NB4 (cell line): ENCODE measurements at regions not wholly inside any gene's neighbourhood (a gene's known extent, or its start where the extent isn't known, plus 50 kb on each side); places are given as distances from the start of the nearest gene placed in this dataset.

Source experiments
- CTCF ChIP-seq: IDR thresholded peaks from one replicate; pipeline ENCODE4 v1.5.1; 2012; ENCODE audit warnings: low read depth, low read length
- MAX ChIP-seq: IDR thresholded peaks from 2 replicates; pipeline ENCODE4 v1.6.1; 2011; ENCODE audit warnings: low read depth, low read length

GRCh38 chr6:40888456-40888990 is 150.5 kb downstream of the UNC5CL start:
- TF ChIP-seq CTCF, result no peak
- TF ChIP-seq MAX, result no peak
